ENCODE measurements at regions not wholly inside any gene's neighbourhood (a gene's known extent, or its start where the extent isn't known, plus 50 kb on each side); places are given as distances from the start of the nearest gene placed in this dataset.

DNA sequence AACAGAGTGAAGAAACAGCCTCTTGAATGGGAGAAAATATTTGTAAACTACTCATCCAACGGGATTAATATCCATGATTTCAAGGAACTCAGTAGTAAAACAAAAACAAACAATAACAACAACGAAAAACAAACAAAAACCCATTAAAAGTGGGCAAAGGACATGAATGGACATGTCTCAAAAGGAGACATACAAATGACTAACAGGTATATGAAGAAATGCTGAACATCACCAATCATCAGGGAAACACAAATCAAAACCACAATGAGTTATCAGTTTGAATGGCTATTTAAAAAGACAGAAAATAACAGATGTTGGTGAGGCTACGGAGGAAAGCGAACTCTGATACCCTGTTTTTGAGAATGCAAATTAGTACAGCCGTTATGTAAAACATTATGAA is 224.8 kb upstream of the NRXN1 start:
- TF ChIP-seq POLR2A (IDR thresholded peaks at IDR 0.05) (no peak), CTCF (IDR thresholded peaks at IDR 0.05) (no peak)
